HPDE6-E6E7 (cell line): ENCODE measurements at regions not wholly inside any gene's neighbourhood (a gene's known extent, or its start where the extent isn't known, plus 50 kb on each side); places are given as distances from the start of the nearest gene placed in this dataset.

ENCODE experiments used
- DNase-seq: peaks from one replicate; pipeline ENCODE4 v3.0.0; 2011; ENCODE audit warnings: missing footprints; ENCODE audit errors: extremely low spot score

DNA sequence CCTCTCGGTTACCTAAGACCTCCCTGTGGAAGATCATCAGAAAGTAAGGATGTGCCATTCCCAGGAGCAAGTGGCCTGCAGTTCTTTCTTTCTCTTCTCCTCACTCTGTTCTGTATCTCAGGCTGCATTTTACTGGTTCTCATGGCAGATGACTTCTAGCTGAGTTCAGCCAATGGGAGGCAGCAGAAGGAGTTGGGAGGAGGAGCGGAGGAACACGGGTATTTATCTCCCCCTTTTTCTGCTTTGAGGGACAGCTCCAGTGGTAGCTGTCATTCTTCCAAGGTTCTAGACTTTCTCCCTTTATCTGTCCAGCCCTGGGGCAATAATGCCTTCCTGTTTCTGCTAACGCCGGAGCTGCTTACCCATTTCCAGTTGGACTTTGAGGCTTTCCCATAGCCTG is 339.9 kb downstream of the NR2F2 start:
- no peak for DNase-seq

DNA sequence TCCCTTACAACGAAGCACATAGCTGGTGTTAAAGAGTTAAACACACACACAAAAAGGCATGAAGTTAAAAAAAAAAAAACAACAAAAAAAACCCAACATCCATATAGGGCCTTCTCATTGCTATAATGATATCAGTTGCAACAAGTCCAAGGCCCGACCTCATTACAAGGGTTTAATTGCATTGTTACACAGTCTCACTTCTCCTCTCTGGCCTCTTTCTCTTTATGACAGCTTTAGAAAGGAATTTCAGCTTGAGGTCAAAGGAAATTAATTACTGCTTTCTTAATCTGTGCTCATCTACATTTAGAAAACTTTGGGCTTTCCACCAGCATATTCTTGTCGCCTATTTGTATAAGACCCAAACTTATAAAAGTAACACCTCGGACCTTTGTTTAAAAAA is 342.1 kb downstream of the NR2F2 start:
- no peak for DNase-seq

GRCh38 chr15:96678386-96678785 is 347.9 kb downstream of the NR2F2 start:
- no peak for DNase-seq

DNA sequence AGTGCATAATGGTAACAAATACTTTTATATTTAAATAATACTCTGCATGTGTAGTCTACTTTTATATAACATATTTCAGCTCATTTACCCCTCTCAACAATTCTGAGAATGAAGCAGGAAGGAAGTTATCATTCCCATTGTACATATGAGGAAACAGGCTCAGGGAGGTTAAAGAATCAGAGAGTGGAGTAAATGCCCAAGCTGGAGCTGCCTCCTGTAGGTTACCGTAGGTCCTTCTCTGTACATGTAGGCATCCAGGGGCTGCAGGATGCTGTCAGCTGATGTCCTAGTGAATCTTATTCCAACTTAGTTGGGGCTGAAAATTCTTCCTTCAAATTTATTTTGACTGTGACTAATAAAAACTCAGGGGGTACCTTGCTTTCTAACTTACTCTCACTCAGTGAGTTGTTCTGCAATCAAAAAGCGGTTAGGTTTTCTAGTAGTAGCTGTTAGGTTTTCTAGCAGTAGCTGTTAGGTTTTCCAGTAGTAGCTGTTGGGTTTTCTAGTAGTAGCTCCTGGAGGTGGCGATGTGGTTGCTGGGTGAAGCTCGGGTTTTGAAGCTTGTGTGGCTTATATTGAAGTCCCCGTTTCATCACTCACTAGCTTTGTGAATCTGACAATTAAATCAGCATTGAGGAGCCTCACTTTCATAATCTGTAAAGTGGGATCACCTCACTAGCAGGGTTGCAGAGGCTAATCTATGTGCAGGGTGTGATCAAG is 357.0 kb downstream of the NR2F2 start:
- no peak for DNase-seq

DNA sequence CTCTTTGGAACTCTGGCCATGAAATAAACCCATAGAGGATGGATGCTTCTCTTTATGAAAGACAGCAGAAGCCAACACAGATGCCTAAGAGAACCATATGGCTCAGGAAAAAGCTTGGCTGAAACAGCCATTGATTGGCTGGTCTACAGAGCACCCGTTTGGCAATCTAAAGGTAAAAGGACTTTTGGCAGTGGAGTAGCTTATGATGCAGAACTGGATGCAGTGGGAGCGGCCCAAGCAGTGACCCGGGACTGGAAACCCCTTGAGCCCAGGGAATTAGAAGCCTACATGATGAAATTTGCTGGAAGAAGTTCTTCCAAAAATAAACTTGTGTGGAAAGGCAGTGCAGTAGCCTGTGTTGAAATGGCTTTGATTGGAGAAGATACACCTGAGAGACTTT is 360.2 kb downstream of the NR2F2 start:
- no peak for DNase-seq

GRCh38 chr15:96692826-96693225 is 362.3 kb downstream of the NR2F2 start:
- no peak for DNase-seq

GRCh38 chr15:96693515-96693914 is 363.0 kb downstream of the NR2F2 start:
- DNase-seq, result no peak

DNA sequence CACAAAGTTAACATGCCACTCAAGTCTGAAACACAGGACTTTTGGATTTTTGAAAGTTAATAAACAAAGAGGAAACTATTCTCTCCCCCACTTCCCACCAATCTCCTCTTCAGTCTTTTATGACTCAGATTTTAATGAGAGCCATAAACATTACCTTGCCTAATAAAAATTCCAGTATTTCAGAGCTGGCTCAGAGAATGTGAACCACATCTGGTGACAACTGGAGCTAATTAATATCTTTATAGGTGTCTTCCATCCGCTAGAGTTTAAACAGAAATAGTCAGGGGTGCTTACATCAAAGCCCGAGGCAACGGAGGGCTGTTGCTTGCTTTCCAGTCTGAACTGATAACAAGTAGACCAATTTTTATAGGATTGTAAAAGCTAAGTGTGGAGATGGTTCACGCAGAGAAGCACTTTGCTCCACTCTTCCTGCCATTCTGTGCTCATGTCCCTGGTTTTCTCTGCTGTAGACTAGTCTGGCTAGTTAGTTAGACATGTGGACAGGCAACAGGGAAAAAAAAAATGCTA is 363.6 kb downstream of the NR2F2 start:
- DNase-seq, result no peak

DNA sequence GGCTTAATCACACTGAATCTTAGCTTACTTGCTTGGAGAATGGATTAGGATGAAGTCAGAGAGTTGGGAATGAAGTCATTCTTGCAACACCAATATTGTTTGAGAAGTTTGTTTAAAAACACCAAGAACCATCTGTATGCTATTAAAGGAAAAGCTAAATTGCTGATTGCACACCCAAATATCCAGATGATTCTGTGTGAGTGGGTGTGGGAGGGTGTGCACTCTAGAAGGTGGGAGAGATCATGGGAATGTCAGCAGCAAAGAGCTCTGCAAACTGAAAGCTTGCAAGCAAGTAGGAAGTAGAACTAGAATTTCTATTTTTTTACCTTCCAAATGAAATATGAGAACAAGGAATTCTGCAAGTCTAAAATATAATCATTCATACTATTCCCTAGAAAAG is 364.9 kb downstream of the NR2F2 start:
- no peak for DNase-seq

DNA sequence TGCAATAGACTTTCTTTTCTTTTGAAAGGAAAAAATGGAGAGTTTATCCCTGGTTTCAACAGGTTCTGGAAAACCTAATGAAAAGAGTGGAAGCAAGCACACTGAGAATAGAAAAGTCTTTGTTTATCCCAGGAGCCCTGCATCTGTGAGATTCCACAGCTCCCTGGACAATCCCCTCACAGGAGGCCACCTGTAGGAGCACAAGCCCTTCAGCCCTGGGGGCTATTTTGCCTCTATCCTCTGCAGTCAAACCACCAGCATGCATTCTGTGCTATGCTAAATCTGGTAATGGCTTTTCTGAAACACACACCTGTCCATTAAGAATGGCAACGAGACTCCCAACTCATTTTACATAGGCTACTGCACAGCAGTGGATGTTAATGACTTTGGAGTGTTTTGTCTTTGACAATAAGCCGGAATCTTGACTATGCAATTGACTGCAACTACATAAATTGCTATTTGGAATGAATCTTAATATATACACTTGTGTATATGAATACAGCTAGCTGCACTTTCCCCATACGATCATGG is 369.4 kb downstream of the NR2F2 start:
- no peak for DNase-seq

DNA sequence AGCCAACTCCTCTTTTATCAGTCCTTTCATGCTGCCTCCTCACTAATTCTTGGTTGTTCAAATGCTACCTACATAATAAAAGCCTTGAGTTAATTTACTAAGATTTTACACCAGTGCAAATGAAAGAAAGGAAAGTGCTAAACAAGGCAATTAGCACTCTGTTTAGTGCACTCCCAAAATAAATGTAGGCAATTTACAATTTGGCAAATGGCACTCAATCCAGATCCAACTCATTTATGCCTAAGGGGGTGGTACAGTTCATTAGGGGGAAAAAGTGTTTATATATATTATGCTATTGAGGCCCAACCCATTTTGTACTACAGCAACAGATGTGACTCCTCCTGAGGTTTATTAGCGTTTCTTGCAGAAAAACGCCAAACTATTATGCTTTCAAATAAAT is 370.1 kb downstream of the NR2F2 start:
- no peak for DNase-seq

- no peak for DNase-seq
Measured at GRCh38 chr15:96701443-96701842, 370.9 kb downstream of the NR2F2 start.

DNA sequence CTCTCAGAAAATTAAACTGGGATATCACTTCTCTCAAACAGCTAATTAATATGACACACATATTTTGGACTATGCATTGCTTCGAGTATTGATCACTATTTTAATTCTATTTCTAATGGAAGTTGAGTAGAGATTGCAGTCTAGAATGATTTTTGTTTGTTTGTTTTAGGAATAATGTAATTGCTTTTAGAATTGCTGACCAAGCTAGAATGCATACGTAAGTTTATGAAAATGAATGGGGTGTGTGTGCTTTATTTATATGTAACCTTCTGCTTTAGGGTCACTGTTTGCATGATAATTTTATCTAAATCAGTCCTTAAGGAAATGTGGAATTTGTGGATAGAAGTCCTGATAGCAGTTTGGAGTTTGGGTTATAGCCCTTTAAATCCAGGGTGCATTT is 371.4 kb downstream of the NR2F2 start:
- no peak for DNase-seq

DNA sequence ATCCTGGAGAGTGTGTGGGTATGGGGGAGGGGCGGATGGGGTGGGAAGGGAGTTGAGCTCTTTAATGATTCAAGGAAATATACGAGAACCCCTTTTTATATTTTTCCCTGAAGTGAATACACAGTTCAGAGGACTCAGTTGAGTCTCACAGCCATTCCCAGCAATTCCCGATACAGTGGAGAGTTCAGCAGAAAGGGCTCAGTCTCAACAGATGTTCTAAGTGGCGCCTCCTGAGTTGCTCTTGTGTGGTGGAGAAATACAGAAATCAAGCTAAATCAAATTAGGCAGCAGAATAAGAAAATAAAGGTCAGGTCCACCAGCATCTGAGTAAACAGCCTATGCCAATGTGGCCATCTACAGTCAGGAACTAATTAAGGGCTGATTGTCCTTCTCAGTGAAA is 372.1 kb downstream of the NR2F2 start:
- DNase-seq, result no peak

DNA sequence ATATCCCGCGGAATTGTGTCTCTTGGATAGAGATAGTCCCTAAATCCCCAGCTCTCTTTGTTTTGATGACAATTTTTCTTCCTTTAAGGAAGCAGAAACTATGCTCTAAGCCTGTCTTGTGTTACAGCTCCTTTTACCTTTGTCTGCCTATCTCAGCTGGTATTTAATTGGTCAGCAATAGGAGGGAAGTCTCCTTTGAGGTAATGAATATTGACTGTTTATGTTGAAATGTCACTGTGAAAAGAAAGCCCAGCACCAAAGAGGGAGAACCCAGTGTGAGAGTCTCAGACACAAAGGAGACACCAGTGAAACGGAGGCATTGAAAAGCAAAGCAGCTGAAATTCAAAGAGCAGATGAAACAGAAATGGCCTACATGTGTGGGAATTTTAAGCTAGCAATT is 372.6 kb downstream of the NR2F2 start:
- no peak for DNase-seq

- no peak for DNase-seq
Measured at GRCh38 chr15:96703794-96704550, 373.5 kb downstream of the NR2F2 start.

DNA sequence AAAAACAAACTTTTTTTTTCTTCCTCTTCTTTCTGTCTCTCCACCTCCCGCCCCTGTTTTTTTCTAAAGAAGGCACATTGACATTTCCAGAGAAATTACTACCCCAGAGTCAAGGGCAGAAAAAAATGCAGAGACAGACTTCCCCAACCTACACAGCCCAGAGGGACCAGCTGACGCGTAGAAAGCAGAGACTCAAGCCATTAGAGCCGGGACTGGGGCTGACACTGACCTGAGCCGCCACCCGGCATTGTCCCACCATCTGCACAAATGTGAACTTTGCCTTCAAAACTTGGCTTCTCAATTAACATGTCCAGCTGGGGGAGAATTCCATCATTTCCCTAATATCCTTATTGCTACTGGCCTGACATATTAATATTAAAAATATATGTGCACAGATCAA is 385.6 kb downstream of the NR2F2 start:
- DNase-seq, result no peak

DNA sequence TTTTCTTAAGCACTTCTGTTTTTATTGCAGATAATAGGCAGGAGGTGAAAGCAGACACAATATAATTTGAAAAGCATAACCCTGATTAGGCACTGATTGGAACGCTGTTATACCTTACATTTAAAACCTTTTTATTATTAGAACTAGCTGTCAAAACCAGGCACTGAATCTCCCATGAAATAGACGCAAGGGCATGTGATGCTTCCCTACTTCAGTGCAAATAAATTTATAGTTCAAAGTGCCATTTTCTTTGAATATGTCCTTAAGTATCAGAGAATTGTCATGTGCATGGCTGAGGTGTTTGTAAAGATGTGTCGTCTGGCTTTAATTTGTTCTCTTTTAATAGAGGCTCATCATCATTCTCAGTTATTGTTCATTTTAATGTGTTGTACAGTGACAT is 386.0 kb downstream of the NR2F2 start:
- DNase-seq, result no peak

- no peak for DNase-seq
Measured at GRCh38 chr15:96720251-96720650, 389.8 kb downstream of the NR2F2 start.

GRCh38 chr15:96720656-96721055 is 390.2 kb downstream of the NR2F2 start:
- no peak for DNase-seq

DNA sequence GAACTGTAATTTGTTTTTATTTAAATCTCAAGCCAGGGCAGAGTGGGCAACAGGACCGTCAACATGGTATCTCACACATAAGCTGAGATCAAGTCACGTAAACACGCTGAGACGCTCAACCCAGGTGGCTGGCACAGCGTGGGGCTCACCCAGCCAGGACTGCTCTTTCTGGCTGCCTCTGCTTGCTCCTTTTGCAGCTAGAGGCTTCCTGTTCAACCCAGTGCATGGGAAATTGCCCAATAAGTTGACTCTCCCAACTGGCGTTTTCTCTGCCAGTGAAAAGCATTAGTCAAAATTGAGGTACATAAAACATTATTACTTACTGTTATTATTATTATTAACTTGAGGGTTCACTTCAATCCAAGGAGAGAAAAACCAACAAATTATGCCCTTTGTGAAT is 398.1 kb downstream of the NR2F2 start:
- no peak for DNase-seq

DNA sequence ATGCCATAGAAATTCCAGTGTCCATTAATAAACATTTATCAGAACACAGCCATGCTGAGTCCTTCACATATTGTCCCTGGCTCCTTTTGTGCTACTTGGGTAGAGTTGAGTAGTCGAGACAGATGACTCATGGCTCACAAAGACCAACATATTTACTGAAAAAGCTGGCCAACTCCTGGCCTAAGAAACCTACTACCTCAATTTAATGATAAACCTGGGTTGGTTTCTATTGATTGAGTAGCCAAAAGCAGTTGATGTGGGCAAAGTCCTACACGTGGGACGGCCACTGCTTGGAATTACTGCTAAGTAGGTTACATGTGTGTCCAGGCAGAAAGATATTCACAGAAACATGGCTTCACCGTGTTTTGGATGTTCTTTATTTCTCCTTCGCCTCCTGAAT is 402.2 kb downstream of the NR2F2 start:
- DNase-seq, result no peak

DNA sequence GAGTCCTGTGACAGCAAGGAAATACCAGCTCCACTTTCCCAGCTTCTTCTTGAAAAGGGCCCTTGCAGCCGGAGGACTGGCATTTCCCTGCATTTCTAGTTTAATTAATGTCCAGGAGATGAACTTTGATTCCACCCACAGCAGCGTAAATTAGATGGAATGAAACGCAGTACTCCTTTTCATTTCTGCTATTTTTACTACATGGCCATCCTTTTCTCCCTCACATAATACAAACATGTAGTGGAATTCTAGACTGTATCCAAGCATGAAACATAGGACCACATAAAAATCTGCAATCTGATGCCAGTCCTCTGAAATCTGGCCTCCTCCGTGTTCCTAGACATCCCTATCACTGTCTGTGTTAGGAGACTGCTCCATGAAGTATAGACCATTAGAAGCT is 403.2 kb downstream of the NR2F2 start:
- DNase-seq, result no peak
